Left lung (tissue), 4 donors: ENCODE measurements at regions not wholly inside any gene's neighbourhood (a gene's known extent, or its start where the extent isn't known, plus 50 kb on each side); places are given as distances from the start of the nearest gene placed in this dataset.

ENCODE experiments used
- ATAC-seq: fragments of 200-7000 bp; cut with Tn5 transposase; one replicate; pipeline ENCODE4 v1.9.1; 2020; ENCODE audit warnings: moderate library complexity
- DNase-seq, 4 donors: peaks; one replicate each; pipeline ENCODE4 v3.0.0-alpha.2; 2013 to 2020
- H3K27ac ChIP-seq, 2 donors: fragments of 200-600 bp; sonication (generic) in 1 of 2; one replicate each; pipeline versions ENCODE4 v1.5.0 to v1.8.0; 2020 to 2021
- H3K27me3 ChIP-seq, 2 donors: fragments of 200-600 bp; sonication (generic) in 1 of 2; one replicate each; pipeline versions ENCODE4 v1.5.0 to v1.8.0; 2020 to 2021
- H3K36me3 ChIP-seq, 2 donors: fragments of 200-600 bp; sonication (generic) in 1 of 2; one replicate each; pipeline versions ENCODE4 v1.5.0 to v1.8.0; 2020 to 2021
- H3K4me1 ChIP-seq, 2 donors: fragments of 200-600 bp; one replicate each; pipeline ENCODE4 v1.8.0; 2021
- H3K4me3 ChIP-seq, 2 donors: fragments of 200-600 bp; sonication (generic) in 1 of 2; one replicate each; pipeline versions ENCODE4 v1.5.0 to v1.8.0; 2020 to 2021; ENCODE audit warnings: mild to moderate bottlenecking in 1 of 2
- H3K9me3 ChIP-seq, 2 donors: fragments of 200-600 bp; sonication (generic) in 1 of 2; one replicate each; pipeline versions ENCODE4 v1.5.0 to v1.8.0; 2020 to 2021
- CTCF ChIP-seq, 2 donors: fragments of 200-600 bp; sonication (generic) in 1 of 2; IDR thresholded peaks; one replicate each; pipeline versions ENCODE4 v1.5.0 to v1.8.0; 2021; ENCODE audit warnings: antibody characterized with exemption in 2 of 2
- intact Hi-C, 2 donors: fragments of 100-400 bp; cut with DNase I; formaldehyde crosslinking; loops; one replicate each; pipeline versions ENCODE4 v1.11.2 to v1.14.2; 2022
- donor health status: DM: no; HTN: yes; CAD: no.
- donor health status: DM: no; HTN: no; CAD: no.

- Histone ChIP-seq H3K4me3 (no peak overlapping the region), H3K36me3 (no peaks in the 10 kb centered on the region), H3K27ac (no peak overlapping the region), H3K27me3 (no peaks in the 10 kb centered on the region), H3K4me1 (no peaks in the 10 kb centered on the region), H3K9me3 (peaks cover 0 to 26% of the 10 kb centered on the region in 2 donors)
- ATAC-seq = no peak
- no peak for TF ChIP-seq CTCF (IDR thresholded peaks at IDR 0.05)
- intact Hi-C loops = no loop called here
- DNase-seq = no peak
Observed at GRCh38 chr4:10856271-10856782, 171.8 kb upstream of the CLNK start.

GRCh38 chr4:10853196-10853595 is 168.6 kb upstream of the CLNK start:
- Histone ChIP-seq H3K36me3 (no peaks in the 10 kb centered on the region), H3K9me3 (peaks cover 0 to 20% of the 10 kb centered on the region in 2 donors), H3K4me3 (no peak overlapping the region), H3K4me1 (no peaks in the 10 kb centered on the region), H3K27ac (no peak overlapping the region), H3K27me3 (no peaks in the 10 kb centered on the region)
- intact Hi-C loops = no loop called here
- ATAC-seq (no peak), DNase-seq (no peak)
- TF ChIP-seq CTCF (IDR thresholded peaks at IDR 0.05) = no peak

GRCh38 chr4:10841697-10842096 is 157.1 kb upstream of the CLNK start:
- intact Hi-C loops = no loop called here
- no peak for TF ChIP-seq CTCF (IDR thresholded peaks at IDR 0.05)
- DNase-seq = no peak
- Histone ChIP-seq H3K9me3 (peaks cover 0 to 3% of the 10 kb centered on the region in 2 donors), H3K4me1 (no peaks in the 10 kb centered on the region), H3K36me3 (no peaks in the 10 kb centered on the region), H3K4me3 (no peak overlapping the region), H3K27me3 (no peaks in the 10 kb centered on the region), H3K27ac (no peak overlapping the region)
- ATAC-seq = no peak

GRCh38 chr4:10837151-10837550 is 152.6 kb upstream of the CLNK start:
- DNase-seq (no peak), ATAC-seq (no peak)
- Histone ChIP-seq H3K27ac (no peak overlapping the region), H3K4me1 (no peaks in the 10 kb centered on the region), H3K36me3 (no peaks in the 10 kb centered on the region), H3K27me3 (no peaks in the 10 kb centered on the region), H3K4me3 (no peak overlapping the region), H3K9me3 (no peaks in the 10 kb centered on the region)
- no peak for TF ChIP-seq CTCF (IDR thresholded peaks at IDR 0.05)
- intact Hi-C loops = no loop called here

- no peaks in the 10 kb centered on the region for H3K4me1 ChIP-seq
- DNase-seq (no peak), ATAC-seq (no peak)
- H3K27me3 ChIP-seq = no peaks in the 10 kb centered on the region
- no peak overlapping the region for H3K4me3 ChIP-seq
- H3K9me3 ChIP-seq = no peaks in the 10 kb centered on the region
- no peaks in the 10 kb centered on the region for H3K36me3 ChIP-seq
- TF ChIP-seq CTCF (IDR thresholded peaks at IDR 0.05) = no peak
- no peak overlapping the region for H3K27ac ChIP-seq
- intact Hi-C loops = no loop called here
Observed at GRCh38 chr4:10832806-10833628, 148.4 kb upstream of the CLNK start.
